Islet precursor cell (in vitro differentiated cells): ENCODE measurements at regions not wholly inside any gene's neighbourhood (a gene's known extent, or its start where the extent isn't known, plus 50 kb on each side); places are given as distances from the start of the nearest gene placed in this dataset.
"Not testable (repeated sequence)": the region's sequence is repeated elsewhere in the genome, so short reads cannot be mapped to it uniquely, and the experiment has no call there.

ENCODE experiments used
- DNase-seq: peaks from one replicate; pipeline ENCODE4 v3.0.0-alpha.2; 2018

- DNase-seq, result no peak
Observed at GRCh38 chr16:73949574-73950320, 346.9 kb upstream of the PSMD7 start.

- no peak for DNase-seq
Observed at GRCh38 chr16:73945631-73946030, 351.0 kb upstream of the PSMD7 start.

GRCh38 chr16:73943184-73943583, 353.4 kb upstream of the PSMD7 start:
- DNase-seq, result not testable (repeated sequence)

- DNase-seq, result not testable (repeated sequence)
Observed at GRCh38 chr16:73940786-73941185, 355.8 kb upstream of the PSMD7 start.

GRCh38 chr16:73923951-73924350, 372.7 kb upstream of the PSMD7 start:
- no peak for DNase-seq

- DNase-seq, result no peak
Observed at GRCh38 chr16:73921295-73921694, 375.3 kb upstream of the PSMD7 start.

GRCh38 chr16:73916829-73917594, 379.6 kb upstream of the PSMD7 start:
- no peak for DNase-seq

GRCh38 chr16:73915935-73916334, 380.7 kb upstream of the PSMD7 start:
- DNase-seq, result no peak

GRCh38 chr16:73915140-73915539, 381.5 kb upstream of the PSMD7 start:
- no peak for DNase-seq

GRCh38 chr16:73912850-73913249, 383.8 kb upstream of the PSMD7 start:
- DNase-seq, result no peak

- DNase-seq, result no peak
Observed at GRCh38 chr16:73912281-73912680, 384.3 kb upstream of the PSMD7 start.

- no peak for DNase-seq
Observed at GRCh38 chr16:73909529-73910035, 387.0 kb upstream of the PSMD7 start.

- no peak for DNase-seq
Observed at GRCh38 chr16:73891129-73891542, 405.5 kb upstream of the PSMD7 start.

GRCh38 chr16:73890186-73891128, 406.2 kb upstream of the PSMD7 start:
- no peak for DNase-seq

- DNase-seq, result no peak
Observed at GRCh38 chr16:73888840-73889490, 407.6 kb upstream of the PSMD7 start.

- DNase-seq, result no peak
Observed at GRCh38 chr16:73887911-73888310, 408.7 kb upstream of the PSMD7 start.

- no peak for DNase-seq
Observed at GRCh38 chr16:73886426-73886825, 410.2 kb upstream of the PSMD7 start.

GRCh38 chr16:73885319-73885718, 411.3 kb upstream of the PSMD7 start:
- DNase-seq, result no peak

GRCh38 chr16:73883841-73884240, 412.8 kb upstream of the PSMD7 start:
- no peak for DNase-seq

- DNase-seq, result no peak
Observed at GRCh38 chr16:73883126-73883525, 413.5 kb upstream of the PSMD7 start.

- no peak for DNase-seq
Observed at GRCh38 chr16:73882651-73883050, 414.0 kb upstream of the PSMD7 start.

GRCh38 chr16:73882033-73882432, 414.6 kb upstream of the PSMD7 start:
- DNase-seq, result no peak
